Upper lobe of right lung (tissue), 1 donor: ENCODE measurements at regions not wholly inside any gene's neighbourhood (a gene's known extent, or its start where the extent isn't known, plus 50 kb on each side); places are given as distances from the start of the nearest gene placed in this dataset.

Experiments used
- ATAC-seq: fragments of 200-7000 bp; cut with Tn5 transposase; one replicate; pipeline ENCODE4 v1.9.1; 2020; ENCODE audit warnings: mild to moderate bottlenecking, moderate library complexity
- DNase-seq: peaks from one replicate; pipeline ENCODE4 v3.0.0-alpha.2; 2020
- H3K27ac ChIP-seq: fragments of 200-600 bp; one replicate; pipeline ENCODE4 v1.8.0; 2022
- H3K27me3 ChIP-seq: fragments of 200-600 bp; one replicate; pipeline ENCODE4 v1.8.0; 2022; ENCODE audit warnings: mild to moderate bottlenecking
- H3K36me3 ChIP-seq: fragments of 200-600 bp; one replicate; pipeline ENCODE4 v1.8.0; 2022
- H3K4me1 ChIP-seq: fragments of 200-600 bp; one replicate; pipeline ENCODE4 v1.8.0; 2022
- H3K4me3 ChIP-seq: fragments of 200-600 bp; one replicate; pipeline ENCODE4 v1.8.0; 2022; ENCODE audit warnings: mild to moderate bottlenecking
- H3K9me3 ChIP-seq: fragments of 200-600 bp; one replicate; pipeline ENCODE4 v1.8.0; 2022
- CTCF ChIP-seq: fragments of 200-600 bp; IDR thresholded peaks from one replicate; pipeline ENCODE4 v1.8.0; 2022; ENCODE audit warnings: antibody characterized with exemption
- intact Hi-C: fragments of 100-400 bp; cut with DNase I; formaldehyde crosslinking; loops from one replicate; pipeline ENCODE4 v1.11.0; 2022
- donor health status: DM: no; HTN: yes; CAD: no; lungs with severe emphysema.

- intact Hi-C loops, result no loop called here
- TF ChIP-seq CTCF, result no peak
- no peak for DNase-seq
- no peaks in the 10 kb centered on the region for H3K9me3 ChIP-seq
- no peak overlapping the region for H3K4me3 ChIP-seq
- no peak for ATAC-seq
- H3K36me3 ChIP-seq, result no peaks in the 10 kb centered on the region
- H3K27ac ChIP-seq, result no peak overlapping the region
- no peaks in the 10 kb centered on the region for H3K27me3 ChIP-seq
- no peaks in the 10 kb centered on the region for H3K4me1 ChIP-seq
Measured at GRCh38 chr4:125958519-125958918, 643.8 kb downstream of the FAT4 start.

- no peak for TF ChIP-seq CTCF
- ATAC-seq (no peak), DNase-seq (no peak)
- Histone ChIP-seq H3K4me3 (no peak overlapping the region), H3K4me1 (no peaks in the 10 kb centered on the region), H3K27ac (no peak overlapping the region), H3K36me3 (no peaks in the 10 kb centered on the region), H3K27me3 (no peaks in the 10 kb centered on the region), H3K9me3 (no peaks in the 10 kb centered on the region)
- intact Hi-C loops, result no loop called here
Measured at GRCh38 chr4:125961626-125962025, 646.9 kb downstream of the FAT4 start.

GRCh38 chr4:125975861-125976397 is 661.2 kb downstream of the FAT4 start:
- no peaks in the 10 kb centered on the region for H3K4me1 ChIP-seq
- H3K9me3 ChIP-seq, result no peaks in the 10 kb centered on the region
- ATAC-seq, result no peak
- DNase-seq, result no peak
- no peaks in the 10 kb centered on the region for H3K36me3 ChIP-seq
- H3K27me3 ChIP-seq, result no peaks in the 10 kb centered on the region
- no peak overlapping the region for H3K27ac ChIP-seq
- intact Hi-C loops, result no loop called here
- H3K4me3 ChIP-seq, result no peak overlapping the region
- TF ChIP-seq CTCF, result no peak

GRCh38 chr4:125979950-125980349 is 665.2 kb downstream of the FAT4 start:
- no peak for TF ChIP-seq CTCF
- ATAC-seq (no peak), DNase-seq (no peak)
- Histone ChIP-seq H3K36me3 (no peaks in the 10 kb centered on the region), H3K27ac (no peak overlapping the region), H3K27me3 (no peaks in the 10 kb centered on the region), H3K9me3 (no peaks in the 10 kb centered on the region), H3K4me3 (no peak overlapping the region), H3K4me1 (no peaks in the 10 kb centered on the region)
- intact Hi-C loops, result no loop called here

GRCh38 chr4:125983168-125983567 is 668.4 kb downstream of the FAT4 start:
- no peaks in the 10 kb centered on the region for H3K27me3 ChIP-seq
- H3K36me3 ChIP-seq, result no peaks in the 10 kb centered on the region
- intact Hi-C loops, result no loop called here
- no peak overlapping the region for H3K4me3 ChIP-seq
- no peak for DNase-seq
- H3K4me1 ChIP-seq, result no peaks in the 10 kb centered on the region
- no peak for ATAC-seq
- no peak overlapping the region for H3K27ac ChIP-seq
- H3K9me3 ChIP-seq, result no peaks in the 10 kb centered on the region
- TF ChIP-seq CTCF, result no peak

- intact Hi-C loops, result no loop called here
- no peak overlapping the region for H3K27ac ChIP-seq
- no peaks in the 10 kb centered on the region for H3K27me3 ChIP-seq
- H3K9me3 ChIP-seq, result no peaks in the 10 kb centered on the region
- no peak for ATAC-seq
- no peaks in the 10 kb centered on the region for H3K4me1 ChIP-seq
- H3K36me3 ChIP-seq, result no peaks in the 10 kb centered on the region
- TF ChIP-seq CTCF, result no peak
- H3K4me3 ChIP-seq, result no peak overlapping the region
- no peak for DNase-seq
Measured at GRCh38 chr4:125985856-125986255, 671.1 kb downstream of the FAT4 start.
